ENCODE measurements at regions not wholly inside any gene's neighbourhood (a gene's known extent, or its start where the extent isn't known, plus 50 kb on each side); places are given as distances from the start of the nearest gene placed in this dataset.
A peak's percentile ranks its signal among the peaks of the same experiment; 100 is the strongest.
"Not testable (repeated sequence)": the region's sequence is repeated elsewhere in the genome, so short reads cannot be mapped to it uniquely, and the experiment has no call there.

GRCh38 chr13:86920961-86921360, 750.2 kb upstream of the SLITRK5 start:
- no peak for TF ChIP-seq CTCF (IDR thresholded peaks at IDR 0.05; ENCODE audit: insufficient read depth, low read depth, low read length, missing control alignments)
- no peak for DNase-seq (ENCODE audit: low read depth)
- no peak overlapping the region for H3K4me3 ChIP-seq (ENCODE audit: low read length)

GRCh38 chr13:86922936-86923335, 748.2 kb upstream of the SLITRK5 start:
- H3K4me3 ChIP-seq (ENCODE audit: low read length): no peak overlapping the region
- DNase-seq (ENCODE audit: low read depth): no peak
- no peak for TF ChIP-seq CTCF (IDR thresholded peaks at IDR 0.05; ENCODE audit: insufficient read depth, low read depth, low read length, missing control alignments)

DNA sequence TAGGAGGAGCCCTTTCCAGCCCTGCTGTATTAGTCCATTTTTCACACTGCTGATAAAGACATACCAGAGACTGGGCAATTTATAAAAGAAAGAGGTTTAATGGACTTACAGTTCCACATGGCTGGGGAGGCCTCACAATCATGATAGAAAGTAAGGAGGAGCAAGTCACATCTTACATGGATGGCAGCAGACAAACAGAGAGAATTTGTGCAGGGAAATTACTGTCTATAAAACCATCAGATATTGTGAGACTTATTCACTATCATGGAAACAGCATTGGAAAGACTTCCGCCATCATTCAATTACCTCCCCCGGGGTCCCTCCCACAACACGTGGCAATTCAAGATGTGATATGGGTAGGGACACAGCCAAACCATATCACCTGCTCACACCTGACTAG, 744.3 kb upstream of the SLITRK5 start:
- DNase-seq (ENCODE audit: low read depth); H3K4me3 ChIP-seq (ENCODE audit: low read length): not testable (repeated sequence)

GRCh38 chr13:86932776-86933334, 738.3 kb upstream of the SLITRK5 start:
- DNase-seq (ENCODE audit: low read depth): peak; percentile 21
- TF ChIP-seq CTCF (IDR thresholded peaks at IDR 0.05; ENCODE audit: insufficient read depth, low read depth, low read length, missing control alignments): no peak
- no peak overlapping the region for H3K4me3 ChIP-seq (ENCODE audit: low read length)

DNA sequence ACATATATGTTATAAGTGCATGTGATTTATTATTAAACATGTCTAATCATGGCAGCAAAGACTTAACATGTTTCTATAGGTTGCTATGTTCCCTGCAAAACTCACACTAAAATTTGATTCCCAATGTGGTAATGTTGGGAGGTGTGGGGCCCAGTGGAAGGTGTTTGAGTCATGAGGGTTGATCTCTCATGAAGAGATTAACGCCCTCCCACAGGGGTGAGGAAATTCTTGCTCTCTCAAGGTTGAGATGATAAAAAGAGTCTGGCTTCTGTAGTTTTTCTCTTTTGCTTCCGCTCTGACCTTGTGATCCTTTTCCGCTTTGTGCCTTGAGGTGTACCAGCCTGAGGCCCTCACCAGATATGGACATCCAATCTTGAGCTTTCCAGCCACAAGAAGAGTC, 737.5 kb upstream of the SLITRK5 start:
- peak; percentile 17 for DNase-seq (ENCODE audit: low read depth)
- no peak for TF ChIP-seq CTCF (IDR thresholded peaks at IDR 0.05; ENCODE audit: insufficient read depth, low read depth, low read length, missing control alignments)
- H3K4me3 ChIP-seq (ENCODE audit: low read length): no peak overlapping the region

DNA sequence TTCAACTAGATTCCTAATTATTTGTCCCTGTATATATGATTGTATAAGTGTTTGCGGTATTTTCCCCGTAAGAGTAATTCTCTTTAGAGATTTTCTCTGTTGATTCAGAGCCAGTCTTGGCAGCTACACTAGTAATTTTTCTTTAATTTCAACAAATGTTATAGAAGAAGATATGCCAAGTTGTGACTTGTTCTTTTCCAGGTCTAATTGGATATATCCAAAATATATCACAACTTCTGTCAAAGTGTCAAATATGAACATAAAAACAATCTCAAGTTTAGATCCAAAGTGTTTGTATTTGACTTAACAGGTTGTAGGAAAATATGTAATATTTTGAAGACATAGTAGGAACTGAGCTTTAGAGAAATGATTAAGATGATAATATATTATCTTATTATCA, 733.9 kb upstream of the SLITRK5 start:
- DNase-seq (ENCODE audit: low read depth): no peak
- no peak overlapping the region for H3K4me3 ChIP-seq (ENCODE audit: low read length)
- TF ChIP-seq CTCF (IDR thresholded peaks at IDR 0.05; ENCODE audit: insufficient read depth, low read depth, low read length, missing control alignments): no peak

DNA sequence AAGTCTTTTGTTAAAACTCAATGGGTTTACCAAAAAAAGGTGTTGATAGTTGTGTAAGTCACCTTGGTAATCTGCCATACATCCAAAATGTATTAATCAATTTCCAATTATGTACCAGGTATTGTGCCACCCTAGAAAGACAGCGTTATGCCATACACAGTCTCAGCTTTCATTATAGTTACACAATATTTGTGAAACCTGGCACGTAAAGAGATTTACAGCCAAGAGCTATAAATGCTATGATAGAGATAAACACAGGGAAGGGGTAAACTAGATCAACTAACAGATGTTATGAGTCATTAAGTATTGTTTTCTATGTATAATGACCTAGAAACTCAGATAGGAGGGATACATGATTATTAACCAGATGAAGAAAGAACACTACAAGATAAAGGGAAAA, 725.6 kb upstream of the SLITRK5 start:
- no peak for TF ChIP-seq CTCF (IDR thresholded peaks at IDR 0.05; ENCODE audit: insufficient read depth, low read depth, low read length, missing control alignments)
- DNase-seq (ENCODE audit: low read depth): no peak

More for the DNA sequence above, 725.6 kb upstream of the SLITRK5 start:
- H3K4me3 ChIP-seq (ENCODE audit: low read length): no peak overlapping the region
